IMR-90 (cell line): ENCODE measurements at regions not wholly inside any gene's neighbourhood (a gene's known extent, or its start where the extent isn't known, plus 50 kb on each side); places are given as distances from the start of the nearest gene placed in this dataset.

Experiments used
- ATAC-seq: fragments of 200-7000 bp; cut with Tn5 transposase; 2 replicates; pipeline ENCODE4 v1.9.1; 2020; ENCODE audit warnings: low read depth, mild to moderate bottlenecking, moderate library complexity
- BruUV-seq: library from RNA; stranded (reverse); fragments of 400-500 nt; replicated peaks from 2 replicates; lab custom pipeline; 2021; lab: Mats Ljungman, UMichigan
- CTCF ChIA-PET: fragments of 300-600 bp; formaldehyde crosslinking; extraction: SDS; loops from one replicate; lab custom pipeline; 2021; ENCODE audit warnings: antibody characterized with exemption; lab: Yijun Ruan, JAX
- POLR2A ChIA-PET: fragments of 300-600 bp; sonication (Branson Sonifier 250); formaldehyde crosslinking; loops from one replicate; lab custom pipeline; 2022; ENCODE audit warnings: antibody characterized with exemption; ENCODE audit not compliant: unreplicated experiment; lab: Charles Lee
- DNase-seq: peaks from one replicate; pipeline ENCODE4 v3.0.0; 2013
- H2AFZ ChIP-seq: replicated peaks from 2 replicates; pipeline ENCODE3; 2013; ENCODE audit warnings: low read length, mild to moderate bottlenecking; ENCODE audit not compliant: poor library complexity
- H2AK5ac ChIP-seq: 2 replicates; pipeline ENCODE4 v1.6.1; 2013; ENCODE audit warnings: low read depth, low read length, inconsistent platforms
- H2AK9ac ChIP-seq: replicated peaks from 2 replicates; pipeline ENCODE3; 2013; ENCODE audit warnings: mild to moderate bottlenecking, low read depth, low read length, moderate library complexity; ENCODE audit not compliant: poor library complexity
- H2BK120ac ChIP-seq: 2 replicates; pipeline ENCODE4 v1.6.1; 2013; ENCODE audit warnings: low read depth, low read length, inconsistent platforms
- H2BK15ac ChIP-seq: 3 replicates; pipeline ENCODE4 v1.6.1; 2013; ENCODE audit warnings: low read depth, low read length, inconsistent platforms
- H2BK20ac ChIP-seq: 2 replicates; pipeline ENCODE4 v1.6.1; 2013; ENCODE audit warnings: low read depth, mild to moderate bottlenecking, inconsistent platforms, low read length, moderate library complexity
- H2BK5ac ChIP-seq: 2 replicates; pipeline ENCODE4 v1.6.1; 2013; ENCODE audit warnings: mild to moderate bottlenecking, low read depth, low read length, inconsistent platforms; ENCODE audit not compliant: poor library complexity, severe bottlenecking
- H3K14ac ChIP-seq: replicated peaks from 2 replicates; pipeline ENCODE4 v1.6.1; 2013; ENCODE audit warnings: low read depth, low read length, inconsistent platforms
- H3K18ac ChIP-seq: 2 replicates; pipeline ENCODE4 v1.6.1; 2013; ENCODE audit warnings: low read depth, low read length, control low read depth
- H3K23ac ChIP-seq: 2 replicates; pipeline ENCODE4 v1.6.1; 2013; ENCODE audit warnings: low read depth, low read length, inconsistent platforms
- H3K27ac ChIP-seq: 2 replicates; pipeline ENCODE4 v1.5.1; 2013; ENCODE audit warnings: mild to moderate bottlenecking, control low read depth, low read length; ENCODE audit not compliant: insufficient read depth
- H3K27me3 ChIP-seq: 2 replicates; pipeline ENCODE4 v1.6.1; 2013; ENCODE audit warnings: low read length; ENCODE audit not compliant: control insufficient read depth, insufficient read depth
- H3K36me3 ChIP-seq: 2 replicates; pipeline ENCODE4 v1.6.1; 2013; ENCODE audit warnings: low read length, mixed read lengths; ENCODE audit not compliant: control insufficient read depth, insufficient read depth
- H3K4ac ChIP-seq: 2 replicates; pipeline ENCODE4 v1.6.1; 2013; ENCODE audit warnings: low read depth, low read length, inconsistent platforms
- H3K4me1 ChIP-seq: 2 replicates; pipeline ENCODE4 v1.6.1; 2013; ENCODE audit warnings: low read length, mixed read lengths; ENCODE audit not compliant: control insufficient read depth, insufficient read depth
- H3K4me2 ChIP-seq: 2 replicates; pipeline ENCODE4 v1.6.1; 2013; ENCODE audit warnings: low read depth, mild to moderate bottlenecking, control low read depth, low read length, moderate library complexity
- H3K4me3 ChIP-seq: 2 replicates; pipeline ENCODE4 v1.5.1; 2013; ENCODE audit warnings: low read depth, mild to moderate bottlenecking, control low read depth, low read length, moderate library complexity; ENCODE audit not compliant: insufficient read depth
- H3K56ac ChIP-seq: 2 replicates; pipeline ENCODE4 v1.6.1; 2013; ENCODE audit warnings: low read length, inconsistent platforms; ENCODE audit not compliant: insufficient read depth; ENCODE audit errors: extremely low read depth
- H3K79me1 ChIP-seq, 2 experiments: 2 replicates each; pipeline ENCODE4 v1.6.1; 2013; ENCODE audit warnings: low read length in 2 of 2, inconsistent platforms in 1 of 2, low read depth in 1 of 2
- H3K9ac ChIP-seq: 2 replicates; pipeline ENCODE4 v1.6.1; 2013; ENCODE audit warnings: low read depth, low read length, control low read depth
- H3K9me1 ChIP-seq: 2 replicates; pipeline ENCODE4 v1.6.1; 2013; ENCODE audit warnings: low read length, inconsistent platforms; ENCODE audit not compliant: insufficient read depth
- H3K9me3 ChIP-seq: 2 replicates; pipeline ENCODE4 v1.6.1; 2013; ENCODE audit warnings: low read length; ENCODE audit not compliant: control insufficient read depth, insufficient read depth
- H4K20me1 ChIP-seq: 2 replicates; pipeline ENCODE4 v1.6.1; 2013; ENCODE audit warnings: low read length, inconsistent platforms; ENCODE audit not compliant: insufficient read depth
- H4K5ac ChIP-seq: 2 replicates; pipeline ENCODE4 v1.6.1; 2013; ENCODE audit warnings: mild to moderate bottlenecking, low read depth, low read length, control low read depth
- H4K8ac ChIP-seq, 2 experiments: 2 replicates each; pipeline ENCODE4 v1.6.1; 2013; ENCODE audit warnings: low read depth in 2 of 2, low read length in 2 of 2, control low read depth in 1 of 2, inconsistent platforms in 1 of 2
- H4K91ac ChIP-seq: 2 replicates; pipeline ENCODE4 v1.6.1; 2013; ENCODE audit warnings: low read depth, low read length, inconsistent platforms; ENCODE audit not compliant: insufficient read depth
- CHD1 ChIP-seq: IDR thresholded peaks from 2 replicates; pipeline ENCODE4 v1.6.1; 2012; ENCODE audit warnings: low read depth, low read length, improper control_type of control experiment
- FOS ChIP-seq: fragments of 150-350 bp; IDR thresholded peaks from 2 replicates; pipeline ENCODE4 v1.6.1; 2016; ENCODE audit warnings: low read depth, low read length
- MAZ ChIP-seq: IDR thresholded peaks from 2 replicates; pipeline ENCODE4 v1.6.1; 2012; ENCODE audit warnings: low read depth, mild to moderate bottlenecking, low read length, improper control_type of control experiment, moderate library complexity, borderline replicate concordance
- RAD21 ChIP-seq: IDR thresholded peaks from 2 replicates; pipeline ENCODE4 v1.6.1; 2012; ENCODE audit warnings: low read length, improper control_type of control experiment
- RCOR1 ChIP-seq: IDR thresholded peaks from 2 replicates; pipeline ENCODE4 v1.6.1; 2012; ENCODE audit warnings: mild to moderate bottlenecking, low read length, improper control_type of control experiment; ENCODE audit not compliant: insufficient replicate concordance
- WGBS, 2 experiments: methylation state at CpG; one replicate each; pipeline versions ENCODE4 v1.1.5 to v1.1.7; 2013; ENCODE audit warnings: missing lambda C conversion rate in 2 of 2; ENCODE audit not compliant: insufficient read length in 1 of 2; ENCODE audit errors: extremely low coverage in 2 of 2; 5-methylcytosine and 5-hydroxymethylcytosine counted together
- dilution Hi-C: fragments of 300-500 bp; cut with HindIII; formaldehyde crosslinking; loops from one replicate; pipeline ENCODE4 v1.14.3; 2018; ENCODE audit warnings: low sequenced_read_pairs; ENCODE audit not compliant: unreplicated experiment
- in situ Hi-C: fragments of 300-500 bp; cut with MboI; formaldehyde crosslinking; loops from 3 replicates; pipeline ENCODE4 v1.14.3; 2019; ENCODE audit warnings: low sequenced_read_pairs, inconsistent platforms, mixed read lengths
- intact Hi-C: fragments of 100-400 bp; cut with micrococcal nuclease; formaldehyde crosslinking; loops from 2 replicates; pipeline ENCODE4 v1.10.0; 2022

GRCh38 chr2:45331410-45331786 lies 279.7 kb downstream of the SRBD1 start:
- dilution Hi-C loops (no loop called here), intact Hi-C loops (loop anchor here (10.0 kb wide), 1 partner anchor 207 kb away; no protein-coding TSS in a partner anchor), in situ Hi-C loops (no loop called here)
- ATAC-seq = no peak
- no peak overlapping the region for H3K56ac ChIP-seq
- no peak overlapping the region for H2BK20ac ChIP-seq
- H2BK15ac ChIP-seq = no peak overlapping the region
- no peak overlapping the region for H2AFZ ChIP-seq
- no peak overlapping the region for H3K27ac ChIP-seq
- H3K4me2 ChIP-seq = no peak overlapping the region
- no peak overlapping the region for H2AK5ac ChIP-seq
- ChIA-PET POLR2A (no interaction called here), CTCF (no interaction called here)
- no TSS peak for BruUV-seq
- TF ChIP-seq CHD1 (no peak), RCOR1 (no peak), FOS (no peak), MAZ (no peak), RAD21 (no peak)
- no peaks in the 10 kb centered on the region for H3K9me3 ChIP-seq
- DNase-seq = no peak
- H3K14ac ChIP-seq = no peak overlapping the region
- no peak overlapping the region for H3K4me3 ChIP-seq
- no peak overlapping the region for H4K5ac ChIP-seq
- no peak overlapping the region for H4K91ac ChIP-seq
- WGBS, 2 experiments = 89% methylated on average over 2 of the region's 7 CpGs; no CpG with 5 or more reads in 1 of the 2 experiments
- H3K4me1 ChIP-seq = peaks cover 4% of the 10 kb centered on the region; the same call in 1 of the 2 replicates
- no peak overlapping the region for H3K23ac ChIP-seq
- H3K9ac ChIP-seq = no peak overlapping the region
- H2BK120ac ChIP-seq = no peak overlapping the region
- H4K20me1 ChIP-seq = no peaks in the 10 kb centered on the region
- H3K4ac ChIP-seq = no peak overlapping the region
- no peaks in the 10 kb centered on the region for H3K36me3 ChIP-seq
- no peaks in the 10 kb centered on the region; the same call in 1 of the 2 replicates for H3K9me1 ChIP-seq
- H4K8ac ChIP-seq = no peak overlapping the region
- no peak overlapping the region for H2BK5ac ChIP-seq
- no peak overlapping the region for H2AK9ac ChIP-seq
- H3K27me3 ChIP-seq = peaks cover 14% of the 10 kb centered on the region
- H3K79me1 ChIP-seq = no peaks in the 10 kb centered on the region
- H3K18ac ChIP-seq = no peak overlapping the region
